HTR-8/SVneo (cell line): ENCODE measurements at regions not wholly inside any gene's neighbourhood (a gene's known extent, or its start where the extent isn't known, plus 50 kb on each side); places are given as distances from the start of the nearest gene placed in this dataset.

Experiments
- DNase-seq: peaks from one replicate; pipeline ENCODE4 v3.0.0; 2011; ENCODE audit warnings: low spot score, mixed read lengths; ENCODE audit not compliant: insufficient read length
- FAIRE-seq: peaks from 2 replicates; lab custom pipeline; 2011; peaks lifted over from hg19 to GRCh38; lab: Jason Lieb, UNC

DNA sequence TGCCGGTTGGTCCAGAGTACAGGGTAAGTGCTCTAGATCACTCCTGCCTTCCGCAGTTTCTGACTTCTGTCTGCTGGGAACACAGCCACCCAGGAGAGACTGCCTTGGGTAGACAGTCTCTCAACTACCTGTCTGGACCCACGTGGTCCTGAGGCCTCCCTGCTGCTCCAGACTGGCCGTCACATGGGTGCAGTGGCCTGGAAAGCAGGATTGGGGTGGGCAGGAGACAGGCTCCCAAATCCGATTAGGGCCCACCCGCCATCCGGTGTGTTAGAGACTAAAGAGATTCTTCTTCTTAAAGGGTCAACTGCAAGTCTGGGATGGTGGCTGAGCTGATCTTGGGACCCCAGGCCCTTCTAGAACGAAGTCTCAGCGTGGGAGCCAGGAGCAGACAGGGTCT, 105.5 kb downstream of the EBNA1BP2 start:
- DNase-seq, result no peak
- no peak for FAIRE-seq

DNA sequence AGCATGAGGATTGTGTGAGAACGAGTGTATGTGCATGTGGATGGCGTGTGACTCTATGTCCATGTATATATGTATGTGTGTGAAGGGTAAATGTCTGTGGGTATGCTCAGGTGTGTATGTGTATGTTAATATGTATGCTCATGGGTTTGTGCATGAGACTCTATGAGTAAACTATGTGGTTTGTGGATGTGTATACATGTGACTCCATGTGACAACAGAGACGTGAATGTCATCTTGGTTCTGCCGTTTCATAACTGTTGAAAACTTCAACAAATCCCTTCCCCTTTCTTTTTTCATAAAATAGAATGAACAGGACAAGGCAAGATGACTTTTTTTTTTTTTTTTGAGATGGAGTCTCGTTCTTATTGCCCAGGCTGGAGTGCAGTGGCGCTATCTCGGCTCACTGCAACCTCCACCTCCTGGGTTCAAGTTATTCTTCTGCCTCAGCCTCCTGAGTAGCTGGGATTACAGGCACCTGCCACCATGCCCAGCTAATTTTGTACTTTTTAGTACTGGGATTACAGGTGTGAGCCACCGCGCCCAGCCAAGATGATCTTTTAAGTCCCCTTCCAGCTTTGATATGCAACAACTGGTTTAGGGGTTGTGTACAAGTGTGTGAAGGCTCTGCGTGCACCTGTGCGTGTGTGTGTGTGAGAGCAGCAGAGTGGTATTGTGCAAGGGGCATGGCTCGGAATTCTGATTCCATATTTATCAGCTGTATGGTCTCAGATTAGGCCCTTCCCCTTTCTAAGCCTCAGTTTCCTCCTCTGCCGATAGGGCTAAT, 106.3 kb downstream of the EBNA1BP2 start:
- DNase-seq (no peak), FAIRE-seq (no peak)

DNA sequence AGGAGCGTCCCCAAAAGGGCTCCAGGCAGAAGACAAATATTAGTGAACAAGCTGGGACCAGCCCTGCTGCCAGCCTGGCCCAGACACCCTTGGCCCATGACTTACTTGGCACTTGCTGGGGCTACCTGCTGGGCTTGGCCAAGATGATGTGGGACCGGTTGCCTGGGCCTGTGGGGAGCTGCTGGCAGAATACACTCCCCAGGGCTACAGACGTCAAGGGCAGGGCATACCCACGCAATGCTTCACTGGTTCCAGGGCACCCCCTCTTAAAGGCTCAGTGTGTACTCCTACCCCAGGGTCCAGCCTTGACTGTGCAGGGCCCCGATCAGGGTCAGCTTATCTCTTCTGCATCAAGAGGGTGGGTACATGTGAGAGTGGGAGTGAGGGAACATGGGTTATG, 106.5 kb upstream of the SLC2A1 start:
- no peak for DNase-seq
- no peak for FAIRE-seq

DNA sequence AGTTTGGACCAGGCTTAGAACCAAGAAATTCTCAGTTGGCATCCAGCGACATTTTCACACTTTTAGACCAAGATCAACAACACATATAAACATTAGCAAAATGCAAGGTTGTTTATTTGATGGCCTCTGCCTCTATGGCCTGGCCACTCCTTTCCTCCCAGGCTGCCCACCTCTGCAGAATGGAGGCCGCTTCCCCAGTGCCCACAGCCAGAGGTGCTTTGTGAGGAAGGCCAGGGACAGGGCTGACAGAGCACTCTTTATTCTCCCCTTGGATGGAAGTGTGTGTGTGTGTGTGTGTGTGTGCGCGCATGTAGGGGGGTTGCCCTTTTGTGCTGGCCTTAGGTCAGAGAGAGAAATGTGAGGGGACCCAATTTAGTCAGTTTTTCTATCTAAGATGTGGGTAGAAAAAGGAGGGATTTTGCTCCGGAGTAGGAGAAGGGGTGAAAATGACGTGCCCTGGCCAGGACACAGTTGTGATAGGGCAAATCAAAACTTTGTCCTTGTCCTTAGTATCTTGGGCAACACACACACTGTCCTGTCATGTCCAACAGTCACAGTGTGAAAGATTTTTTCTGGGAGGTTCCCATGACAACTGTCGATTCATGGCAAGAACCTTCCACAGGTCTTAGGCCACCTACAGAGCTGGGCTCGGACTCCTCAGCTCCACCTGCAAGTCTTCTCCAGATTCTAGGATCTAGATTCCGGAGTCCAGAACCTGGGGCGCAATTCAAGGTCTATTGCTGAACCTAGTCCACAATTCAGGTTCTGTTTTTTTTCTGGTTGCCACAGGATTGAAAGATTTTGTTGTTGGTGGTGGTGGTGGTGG, 104.9 kb upstream of the SLC2A1 start:
- FAIRE-seq (no peak), DNase-seq (no peak)

DNA sequence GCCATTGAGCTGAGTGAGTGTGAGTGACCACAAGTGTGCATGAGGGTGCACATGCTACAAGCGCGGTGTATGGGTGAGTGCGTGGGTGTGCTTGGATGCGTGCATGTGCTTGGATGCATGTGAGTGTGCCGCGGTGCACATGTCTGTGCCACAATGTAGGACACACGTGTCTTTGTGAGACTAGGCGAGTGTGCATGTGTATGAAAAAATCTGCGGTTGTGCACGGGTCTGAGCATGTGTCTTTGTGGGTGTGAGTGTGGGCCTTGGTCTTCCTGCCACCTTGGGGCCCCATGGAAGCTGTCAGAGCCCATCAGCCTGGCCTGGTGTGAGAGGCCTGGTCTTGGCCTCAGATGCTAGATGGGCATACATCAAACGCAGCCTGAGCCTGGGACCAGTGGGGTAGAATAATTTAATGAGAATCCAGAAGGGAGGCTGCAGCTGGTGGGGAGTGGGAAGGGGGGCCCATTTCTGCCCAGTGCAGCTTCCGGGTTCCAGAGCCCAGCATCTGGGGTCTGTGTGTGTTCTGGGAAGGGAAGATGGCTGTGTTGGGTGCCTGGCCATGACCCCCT, 103.9 kb upstream of the SLC2A1 start:
- no peak for FAIRE-seq
- no peak for DNase-seq

DNA sequence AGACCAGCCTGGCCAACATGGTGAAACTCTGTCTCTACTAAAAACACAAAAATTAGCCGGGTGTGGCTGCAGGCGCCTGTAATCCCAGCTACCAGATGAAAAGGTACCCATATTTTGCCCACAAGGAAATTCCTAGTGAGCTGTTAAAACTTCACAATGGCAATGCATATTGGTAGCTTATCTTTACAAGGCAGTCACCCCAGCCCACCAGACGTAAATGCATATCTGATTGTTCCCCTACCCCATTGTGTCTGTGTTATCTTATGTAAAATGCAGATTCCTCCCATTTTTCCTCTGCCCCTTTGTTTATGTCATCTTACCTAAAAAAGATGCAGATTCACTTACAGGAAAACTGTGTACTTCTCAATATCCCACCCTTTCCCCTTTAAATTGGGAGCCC, 103.1 kb upstream of the SLC2A1 start:
- DNase-seq (no peak), FAIRE-seq (no peak)

DNA sequence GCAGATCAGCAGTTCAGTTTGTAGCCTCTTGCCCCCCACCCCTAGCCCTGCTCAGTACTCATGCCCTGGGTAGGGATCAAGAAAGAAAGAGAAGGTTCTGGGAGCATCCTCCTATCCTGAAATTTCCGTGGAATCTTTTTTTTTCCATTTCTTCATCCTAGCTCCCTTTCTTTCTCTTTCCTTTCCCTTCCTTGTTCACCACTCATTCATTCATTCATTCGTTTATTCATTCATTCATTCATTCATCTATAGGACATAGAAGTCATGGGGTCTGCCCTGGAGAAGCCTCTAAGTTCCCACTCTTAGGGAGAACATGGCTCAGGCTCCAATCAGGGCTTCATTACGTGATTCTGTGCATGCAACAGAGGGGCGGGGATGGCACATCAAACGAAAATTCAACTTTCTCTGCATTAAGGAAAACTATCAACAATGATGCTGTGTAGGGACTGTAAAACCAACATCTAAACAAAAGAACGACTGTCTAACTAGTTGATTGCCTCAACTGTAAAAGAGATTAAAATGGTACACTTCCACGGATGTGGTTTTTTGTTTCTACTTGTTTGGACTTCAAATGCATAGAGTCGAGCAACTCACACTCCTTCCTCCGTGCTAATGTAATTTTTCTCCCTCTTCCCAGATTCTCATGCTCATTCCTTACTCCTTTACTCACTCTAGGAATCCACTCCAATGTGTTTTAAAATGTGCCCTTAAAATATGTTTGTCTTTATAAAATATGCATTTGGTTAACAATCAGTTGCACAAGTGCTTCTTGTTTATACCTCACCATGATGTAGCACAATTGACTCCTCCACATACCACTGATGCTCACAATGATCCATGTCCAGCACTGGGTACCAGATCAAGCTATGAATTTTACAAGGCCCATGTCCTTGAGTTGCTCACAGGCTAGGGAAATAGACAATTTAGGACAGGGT, 101.2 kb upstream of the SLC2A1 start:
- FAIRE-seq (no peak), DNase-seq (no peak)

DNA sequence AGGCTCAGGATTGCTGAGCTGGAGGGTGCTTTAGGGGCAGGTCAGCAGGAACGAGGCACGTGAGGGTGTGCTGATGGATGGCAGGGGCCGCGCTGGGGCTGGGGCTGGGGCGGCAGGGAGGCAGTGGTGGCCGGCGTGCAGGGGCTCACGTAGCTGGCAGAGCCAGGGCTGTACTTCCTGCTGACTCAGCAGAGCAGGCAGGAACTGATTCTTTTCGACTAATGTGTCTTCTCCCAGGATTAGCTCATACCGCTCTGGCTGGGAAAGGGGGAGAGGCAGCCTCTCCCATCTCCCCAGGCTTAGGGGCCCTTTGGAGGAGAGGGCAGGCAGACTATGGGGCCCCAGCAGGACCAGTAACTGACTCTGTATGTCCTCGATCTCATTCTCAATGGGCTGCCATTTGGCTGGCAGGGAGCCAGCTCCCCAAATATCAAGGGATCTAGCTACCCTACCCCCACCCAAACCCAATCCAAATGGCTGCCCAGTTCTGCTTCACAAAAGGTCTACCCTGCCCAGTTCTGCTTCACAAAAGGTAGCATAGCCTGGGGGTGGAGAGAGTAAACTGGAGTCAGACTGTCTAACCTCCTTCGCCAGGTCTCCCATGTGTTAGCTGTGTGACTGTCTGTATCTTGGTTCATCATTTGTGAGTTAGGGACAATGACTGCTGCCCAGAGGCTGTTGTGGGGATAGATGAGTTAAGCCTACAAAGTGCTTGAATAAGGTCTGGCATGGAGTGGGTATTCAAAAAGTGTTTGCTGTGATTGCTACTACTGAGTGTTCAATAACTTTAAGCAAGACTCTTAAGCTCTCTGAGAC, 100.1 kb upstream of the SLC2A1 start:
- DNase-seq (peak; percentile 79), FAIRE-seq (peak; percentile 26)

DNA sequence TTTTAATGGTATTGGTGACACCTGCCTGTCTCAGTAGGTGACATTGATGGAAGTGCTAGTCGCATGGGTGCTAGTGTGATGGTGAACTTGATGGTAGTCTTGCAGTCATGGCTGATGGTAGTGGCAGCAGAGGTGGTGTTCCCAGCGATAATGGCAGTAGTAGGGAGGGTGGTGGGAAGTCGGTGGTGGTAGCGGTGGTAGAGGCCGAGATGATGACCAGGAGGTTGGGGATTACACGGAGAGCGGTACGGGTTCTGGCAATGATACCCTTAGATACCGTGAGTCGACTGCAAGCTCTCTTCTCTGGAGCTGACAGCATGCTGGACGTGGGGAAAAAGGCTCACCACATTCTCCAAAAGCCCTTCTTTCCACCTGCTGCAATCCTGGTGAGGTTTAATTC, 99.4 kb upstream of the SLC2A1 start:
- DNase-seq (no peak), FAIRE-seq (no peak)

DNA sequence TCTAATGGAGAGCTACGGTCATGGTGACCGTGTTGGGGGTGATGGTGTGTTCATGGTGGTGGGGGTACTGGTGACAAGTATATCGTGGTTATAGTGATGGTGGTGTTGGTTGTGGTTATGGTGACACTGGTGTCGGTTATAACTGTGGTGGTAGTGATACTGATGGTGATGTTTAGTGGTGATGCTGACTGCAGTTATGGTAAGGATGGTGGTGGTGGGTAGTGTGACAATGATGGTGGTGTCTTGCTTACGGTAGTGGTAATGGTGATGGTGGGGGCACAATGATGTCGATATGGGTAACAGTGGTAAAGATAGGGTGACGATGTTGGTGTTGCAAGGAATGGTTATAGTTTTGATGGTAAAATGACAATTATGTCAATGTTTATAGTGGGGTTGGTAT, 98.9 kb upstream of the SLC2A1 start:
- FAIRE-seq, result peak; percentile 89
- DNase-seq, result no peak

DNA sequence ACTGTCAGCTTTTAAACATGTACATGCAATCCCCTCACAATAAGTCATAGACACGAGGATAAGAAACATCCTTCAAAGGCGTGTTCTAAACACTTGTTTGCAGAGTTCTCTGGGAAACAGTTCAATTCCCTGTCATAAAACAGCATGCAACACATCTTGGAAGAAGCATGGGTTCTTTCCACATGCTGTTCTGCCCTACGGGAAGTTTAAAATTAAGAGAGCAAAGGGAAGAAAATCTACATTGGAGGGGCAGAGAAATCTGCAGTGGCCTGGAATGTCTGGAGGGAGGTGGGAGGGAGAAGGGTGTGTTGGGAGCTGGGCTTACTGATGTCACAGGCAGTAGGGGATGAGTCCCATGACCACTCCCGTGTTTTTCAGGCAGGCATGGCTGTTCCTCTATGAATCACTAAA, 98.3 kb upstream of the SLC2A1 start:
- DNase-seq (no peak), FAIRE-seq (no peak)

DNA sequence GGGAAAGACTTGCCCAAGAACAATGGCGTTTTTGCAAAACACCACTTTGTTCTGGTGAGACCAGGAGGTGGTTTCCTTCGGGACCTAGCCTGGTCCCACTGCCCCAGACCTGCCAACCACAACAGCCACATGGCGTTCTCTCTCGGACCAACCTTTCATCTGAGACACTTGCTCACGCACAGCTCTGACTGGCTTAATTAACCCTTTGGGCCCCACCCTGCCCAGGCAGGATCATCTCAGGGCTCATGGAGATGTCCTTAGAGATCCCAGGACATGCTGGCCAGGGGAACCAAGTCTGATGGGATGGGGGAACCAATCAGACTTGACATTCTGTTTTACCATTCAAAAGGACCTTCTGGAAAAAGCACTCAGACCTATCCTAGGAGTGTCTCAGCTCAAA, 97.8 kb upstream of the SLC2A1 start:
- DNase-seq (no peak), FAIRE-seq (no peak)

DNA sequence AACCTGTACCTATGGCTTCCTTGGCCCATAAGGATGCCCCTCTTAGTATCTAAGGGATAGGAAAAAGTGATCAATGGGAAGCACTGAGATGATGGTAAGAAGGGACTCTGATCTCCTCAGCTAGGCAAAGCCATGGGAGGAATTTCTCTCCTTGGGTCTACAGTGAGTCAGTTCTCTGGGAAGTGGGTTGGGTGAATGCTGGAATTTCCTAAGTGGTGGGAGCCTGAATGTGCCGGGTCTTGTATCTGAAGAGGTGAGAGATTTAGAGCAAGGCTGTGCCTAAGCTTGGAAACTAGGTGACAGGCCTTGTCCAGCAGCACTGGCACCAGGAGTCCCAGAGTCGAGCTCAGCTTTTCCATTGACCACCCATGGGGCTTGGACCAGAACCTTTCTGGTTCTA, 96.3 kb upstream of the SLC2A1 start:
- FAIRE-seq, result no peak
- DNase-seq, result peak; percentile 25

DNA sequence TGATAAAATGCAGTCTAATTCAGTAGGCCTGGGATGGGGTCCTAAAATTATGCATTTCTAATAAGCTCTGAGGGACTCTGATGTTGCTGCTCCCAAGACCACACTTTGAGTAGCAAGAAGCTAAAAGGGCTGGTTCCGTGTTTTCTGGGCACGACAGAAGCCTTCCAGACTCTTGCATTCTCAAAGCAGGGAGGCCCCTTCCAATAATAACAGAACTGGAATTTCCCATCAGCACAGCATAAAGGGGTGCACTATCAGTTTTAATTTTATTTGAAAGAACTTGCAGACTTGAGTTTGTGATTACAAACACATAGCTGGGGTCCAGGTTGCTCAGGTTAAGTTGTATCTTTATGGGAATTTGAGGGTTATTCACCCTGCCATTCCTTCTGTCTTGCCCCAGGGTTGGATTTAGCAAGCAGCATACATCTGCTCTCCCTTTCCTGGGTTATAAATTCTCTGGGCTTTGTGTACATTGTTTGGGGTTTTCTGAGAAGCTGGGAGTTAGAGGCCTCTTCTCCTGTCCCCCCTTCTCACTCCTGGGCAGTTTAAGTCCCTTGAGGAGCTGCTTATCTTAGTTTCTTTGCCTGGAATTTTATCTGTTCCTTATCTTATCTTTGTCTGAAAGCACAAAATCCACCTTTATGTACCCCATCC, 94.2 kb upstream of the SLC2A1 start:
- FAIRE-seq (no peak), DNase-seq (no peak)

DNA sequence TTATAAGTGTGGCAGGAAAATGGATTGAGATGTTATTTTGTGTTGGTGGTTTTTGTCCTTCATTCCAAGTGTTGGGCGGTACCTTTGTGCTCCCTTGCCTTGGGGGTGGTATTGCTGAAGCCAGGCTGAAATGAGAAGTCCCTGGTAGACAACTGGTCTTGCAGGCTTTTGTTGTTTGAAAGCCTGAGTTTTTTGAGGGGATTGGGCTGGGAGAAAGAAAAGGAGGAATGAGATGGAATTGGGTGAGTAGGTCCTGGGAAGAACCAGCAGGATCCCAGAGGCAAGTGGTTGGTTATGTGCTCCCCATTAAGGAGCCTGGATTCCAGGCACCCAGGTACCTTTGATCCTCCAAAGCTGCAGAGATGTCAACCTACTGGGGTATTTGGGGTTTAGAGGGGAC, 93.7 kb upstream of the SLC2A1 start:
- DNase-seq (no peak), FAIRE-seq (no peak)

DNA sequence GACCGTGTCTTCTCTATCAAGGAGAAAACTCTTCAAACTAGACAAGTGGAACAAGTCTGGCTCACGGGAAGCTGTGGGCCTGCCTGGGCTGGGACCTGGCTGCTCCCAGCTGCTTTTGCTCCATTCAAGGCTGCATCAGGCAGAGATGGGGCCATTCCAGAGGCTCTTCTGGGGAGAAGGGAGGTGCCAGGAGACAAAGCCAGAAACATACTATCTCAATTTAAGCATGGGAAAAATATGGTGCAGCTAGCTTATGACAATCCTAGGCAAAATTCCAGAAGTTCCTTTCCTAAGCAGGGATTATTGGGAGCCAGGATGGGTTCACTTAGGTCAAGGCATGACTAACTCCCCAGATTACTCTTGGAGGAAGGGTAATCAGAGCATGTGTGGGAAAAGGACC, 90.8 kb upstream of the SLC2A1 start:
- no peak for DNase-seq
- no peak for FAIRE-seq

DNA sequence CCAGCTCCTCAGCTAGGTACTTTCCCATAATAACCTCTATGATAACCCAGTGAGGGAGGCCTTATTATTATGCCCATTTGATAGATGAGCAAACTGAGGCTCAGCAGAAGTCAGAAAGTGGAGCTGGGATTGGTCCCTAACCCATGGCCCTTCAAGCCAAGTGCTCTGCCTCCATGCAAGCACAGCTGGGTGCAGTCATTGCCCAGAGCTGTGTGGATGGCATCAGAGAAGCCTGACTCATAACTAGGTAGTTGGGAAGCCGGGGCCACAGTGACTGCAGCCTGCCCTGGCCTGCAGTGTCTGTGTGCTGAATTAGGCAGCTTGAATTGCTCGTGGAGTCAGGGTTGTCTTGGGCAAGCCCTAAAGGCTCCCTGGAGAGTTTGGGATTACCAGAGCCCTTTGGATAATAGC, 89.9 kb upstream of the SLC2A1 start:
- FAIRE-seq, result no peak
- no peak for DNase-seq

DNA sequence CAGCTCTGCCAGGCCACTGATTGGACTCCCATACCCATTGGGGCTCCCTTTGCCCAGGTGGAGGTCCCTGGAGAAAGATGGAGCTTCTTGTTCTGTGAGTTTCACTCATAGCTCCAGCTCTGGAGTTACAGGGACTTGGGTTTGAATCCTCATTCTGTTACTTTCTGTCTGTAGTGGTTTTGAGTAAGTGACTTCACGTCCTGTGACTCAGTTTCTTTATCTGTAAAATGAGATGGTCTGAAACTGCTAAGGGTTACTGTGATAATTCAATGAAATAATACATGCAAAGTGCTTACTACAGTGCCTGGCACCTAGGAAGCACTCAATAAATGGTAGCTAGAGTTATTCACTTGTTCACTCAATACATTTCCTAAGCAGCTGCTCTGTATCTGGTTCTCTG, 88.5 kb upstream of the SLC2A1 start:
- FAIRE-seq (no peak), DNase-seq (no peak)
